Islet precursor cell (in vitro differentiated cells): ENCODE measurements at regions not wholly inside any gene's neighbourhood (a gene's known extent, or its start where the extent isn't known, plus 50 kb on each side); places are given as distances from the start of the nearest gene placed in this dataset.

ENCODE experiments used
- DNase-seq: peaks from one replicate; pipeline ENCODE4 v3.0.0-alpha.2; 2018

- DNase-seq = no peak
Measured at GRCh38 chr3:18812316-18812715, 336.0 kb upstream of the KCNH8 start.

DNA sequence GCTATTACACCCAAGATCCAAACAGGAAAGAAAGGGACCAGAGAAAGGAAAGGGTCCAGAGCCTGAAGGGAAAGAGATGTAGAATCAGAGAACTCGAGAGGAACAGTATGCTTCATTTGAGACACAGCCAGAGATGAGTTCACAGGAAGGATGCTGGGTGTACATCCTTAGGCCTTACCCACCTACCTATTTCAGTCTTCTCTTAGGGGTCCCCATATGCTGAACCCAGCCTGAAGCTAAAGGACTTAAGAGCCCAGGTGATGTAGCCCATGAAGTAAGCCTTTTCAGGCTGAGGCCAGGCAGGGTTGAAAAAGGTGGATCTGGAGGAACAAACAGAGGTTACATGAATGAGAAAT is 338.0 kb upstream of the KCNH8 start:
- DNase-seq = no peak

- DNase-seq = no peak
Measured at GRCh38 chr3:18809640-18810305, 338.5 kb upstream of the KCNH8 start.

DNA sequence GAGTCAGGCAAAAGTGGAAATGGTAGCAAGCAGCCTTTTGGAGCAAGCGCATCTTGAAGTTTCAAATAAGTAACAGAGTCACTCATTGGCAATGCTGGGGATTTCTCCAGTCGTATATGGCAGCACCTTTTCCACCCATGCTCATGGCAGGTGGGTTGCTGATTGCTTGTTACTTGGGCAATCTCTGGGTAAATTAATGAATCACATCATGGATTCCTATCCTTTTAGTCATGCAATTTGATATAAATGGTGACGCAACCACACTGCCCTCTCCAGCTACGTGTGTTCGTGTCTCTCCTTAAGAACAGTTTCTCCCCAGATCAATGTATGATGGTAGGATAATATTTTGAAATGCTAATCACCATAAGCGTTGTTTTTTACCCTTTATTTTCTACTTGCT is 339.9 kb upstream of the KCNH8 start:
- DNase-seq = no peak

GRCh38 chr3:18807593-18807992 is 340.7 kb upstream of the KCNH8 start:
- DNase-seq = no peak

DNA sequence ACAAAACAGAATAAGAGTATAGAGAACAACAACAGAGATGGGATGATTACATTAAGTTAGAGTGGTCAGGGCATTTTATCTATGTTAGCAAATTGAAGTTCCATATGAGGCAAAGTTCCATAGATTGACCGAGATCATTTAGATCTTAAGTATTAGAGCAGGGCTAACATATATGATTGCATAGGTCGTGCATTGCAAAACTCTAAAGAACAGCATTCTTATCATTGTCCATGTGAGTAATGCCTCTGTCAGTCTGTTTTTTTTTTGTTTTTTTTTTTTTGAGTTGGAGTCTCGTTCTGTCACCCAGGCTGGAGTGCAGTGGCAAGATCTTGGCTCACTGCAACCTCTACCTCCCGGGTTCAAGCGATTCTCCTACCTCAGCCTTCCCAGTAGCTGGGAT is 341.7 kb upstream of the KCNH8 start:
- DNase-seq = no peak

DNA sequence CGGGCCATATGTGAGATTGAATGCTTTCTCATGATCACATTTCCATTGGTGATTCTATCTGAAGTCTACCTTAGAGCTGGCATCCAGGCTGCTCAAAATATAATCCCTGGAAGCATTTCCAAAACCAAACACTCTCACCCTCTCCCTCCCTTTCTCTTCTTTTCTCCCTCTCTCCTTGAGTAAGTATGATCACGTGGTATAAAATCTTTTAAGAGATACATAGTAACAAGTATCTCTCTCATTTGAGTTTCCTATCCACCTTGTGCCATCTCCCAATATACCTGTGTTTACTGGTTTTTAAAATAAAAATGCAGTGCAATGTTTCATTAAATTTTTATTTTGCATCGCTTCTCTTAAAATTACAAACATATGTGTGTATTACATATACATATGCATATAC is 350.9 kb upstream of the KCNH8 start:
- DNase-seq = no peak

GRCh38 chr3:18795078-18795477 is 353.2 kb upstream of the KCNH8 start:
- DNase-seq = no peak

DNA sequence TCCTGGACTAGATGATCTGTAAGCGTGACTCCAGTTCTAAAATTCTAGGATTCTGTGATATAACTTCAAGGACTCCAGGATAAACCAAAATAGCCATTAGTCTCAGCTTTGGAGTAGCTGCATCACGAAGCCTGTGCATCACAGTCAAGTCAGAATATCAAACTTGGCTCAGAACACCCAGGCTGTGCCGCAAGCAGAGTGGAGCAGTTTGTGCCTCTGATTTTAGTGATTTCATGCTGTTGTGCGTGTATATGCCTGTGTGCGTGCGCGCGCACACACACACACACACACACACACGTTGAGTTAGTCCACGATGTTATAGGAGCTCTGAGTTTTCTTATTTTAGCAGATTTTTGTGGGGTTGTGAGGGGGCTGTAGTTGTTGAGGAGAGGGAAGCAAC is 356.6 kb upstream of the KCNH8 start:
- DNase-seq = no peak

- no peak for DNase-seq
Measured at GRCh38 chr3:18791182-18791581, 357.1 kb upstream of the KCNH8 start.

DNA sequence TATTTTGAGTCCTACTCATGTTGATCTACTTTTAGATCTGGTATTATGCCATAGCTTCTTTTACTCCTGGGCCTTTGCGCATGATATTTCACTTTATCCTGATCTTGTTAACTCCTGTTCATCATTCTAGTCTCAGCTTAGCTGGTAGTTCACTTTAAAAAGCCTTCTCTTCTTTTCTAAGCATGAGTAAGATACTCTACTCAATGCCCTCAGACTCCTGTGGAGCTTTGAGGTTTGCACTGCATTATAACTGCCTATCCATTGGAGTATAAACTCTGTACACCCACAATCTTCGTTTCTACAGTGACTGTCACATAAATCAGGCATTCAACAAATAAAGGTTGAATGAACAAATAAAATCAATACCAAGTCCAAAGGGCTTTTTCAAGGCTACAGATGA is 357.9 kb upstream of the KCNH8 start:
- no peak for DNase-seq

DNA sequence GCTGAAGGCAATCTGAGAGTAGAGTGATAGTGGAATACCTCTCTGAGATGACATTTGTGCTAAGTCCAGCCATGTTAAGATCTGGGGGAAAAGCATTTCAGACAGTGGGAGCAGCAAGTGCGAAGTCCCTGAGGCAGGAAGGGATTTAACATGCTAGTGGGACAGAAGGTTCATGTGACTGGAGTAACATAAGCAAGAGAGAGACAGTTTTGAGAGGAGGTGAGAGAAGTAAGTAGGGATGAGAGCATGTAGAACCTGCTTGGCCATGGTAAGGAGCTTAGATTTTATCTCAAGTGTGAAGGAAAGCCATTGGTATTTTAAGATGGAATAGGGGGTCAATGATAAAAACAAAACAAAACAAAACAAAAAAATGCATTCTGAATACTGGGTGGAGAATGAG is 358.6 kb upstream of the KCNH8 start:
- no peak for DNase-seq

- no peak for DNase-seq
Measured at GRCh38 chr3:18787441-18787840, 360.9 kb upstream of the KCNH8 start.

GRCh38 chr3:18786650-18787323 is 361.5 kb upstream of the KCNH8 start:
- no peak for DNase-seq

- DNase-seq = no peak
Measured at GRCh38 chr3:18782191-18782590, 357.1 kb upstream of the SATB1 start.

DNA sequence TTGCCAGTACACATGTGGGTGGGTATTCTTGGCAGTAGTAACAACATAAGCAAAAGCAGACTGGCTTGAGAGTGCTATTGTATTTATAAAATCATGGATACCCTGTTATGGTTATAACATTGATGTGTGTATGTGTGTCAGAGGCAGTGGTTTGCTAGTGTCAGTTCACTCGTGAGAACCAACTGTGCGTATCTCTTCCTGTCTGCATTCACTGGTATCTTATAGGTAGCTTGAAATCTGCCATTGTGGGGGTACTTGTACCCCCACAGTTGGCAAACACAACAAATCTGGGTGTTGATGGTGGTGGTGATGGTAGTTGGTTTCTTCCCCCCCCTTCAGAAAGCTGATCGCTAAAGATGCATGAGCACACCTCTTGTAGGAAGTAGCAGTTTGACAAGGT is 355.8 kb upstream of the SATB1 start:
- no peak for DNase-seq

DNA sequence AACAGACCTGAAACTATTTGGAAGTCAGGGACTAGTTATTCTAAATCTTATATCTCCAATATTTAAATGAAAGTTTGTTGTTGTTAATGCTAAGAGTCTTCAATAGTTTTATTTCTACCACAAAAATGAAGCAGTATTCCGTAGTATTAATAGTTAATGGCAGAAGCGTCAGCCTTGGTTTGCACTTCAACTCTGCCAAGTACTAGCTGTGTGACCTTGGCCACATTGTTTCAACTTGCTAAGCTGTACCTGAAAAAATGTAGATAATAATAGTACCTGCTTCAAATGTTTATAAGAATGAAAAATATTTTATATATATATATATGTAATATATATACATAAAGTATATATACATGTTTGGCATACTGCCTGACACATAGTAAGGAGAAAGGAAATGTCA is 354.6 kb upstream of the SATB1 start:
- no peak for DNase-seq

DNA sequence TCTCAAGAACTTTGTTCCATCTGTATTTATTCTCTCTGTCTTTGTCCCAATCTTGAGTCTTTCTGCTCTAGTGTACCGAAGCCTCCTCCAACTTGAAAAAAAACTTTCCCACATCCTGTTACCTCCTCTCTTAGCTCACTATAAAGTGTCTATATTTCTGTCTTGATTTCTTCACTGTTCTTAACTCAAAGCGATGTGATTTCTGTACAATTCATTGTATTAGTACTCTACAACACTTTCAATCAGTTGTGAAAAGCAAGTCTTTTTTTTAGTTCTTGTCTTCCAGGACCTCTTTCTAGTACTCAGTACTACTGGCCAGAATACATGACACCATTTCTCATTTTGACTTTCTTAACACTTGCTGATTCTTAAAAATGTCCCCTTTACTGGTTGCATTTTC is 353.5 kb upstream of the SATB1 start:
- DNase-seq = no peak

GRCh38 chr3:18778094-18778493 is 353.0 kb upstream of the SATB1 start:
- no peak for DNase-seq

DNA sequence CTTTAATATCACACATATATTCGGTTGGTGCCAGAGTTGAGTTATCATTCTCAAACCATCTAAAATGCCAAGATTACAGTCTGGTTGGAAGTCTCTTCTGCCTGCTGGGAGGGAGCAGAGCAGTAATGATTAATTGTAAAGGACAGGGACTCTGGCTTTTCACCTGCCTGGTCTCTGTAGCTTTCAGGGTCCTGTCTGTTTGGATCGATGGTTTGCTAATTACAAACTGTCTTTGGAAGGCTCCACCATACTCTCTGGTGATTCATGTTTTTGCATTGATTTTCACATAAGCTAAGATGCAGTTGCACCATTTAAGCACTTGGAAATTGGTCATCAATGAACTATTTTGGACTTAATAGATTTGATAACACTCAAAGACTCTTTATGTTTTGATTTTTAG is 350.4 kb upstream of the SATB1 start:
- DNase-seq = no peak

DNA sequence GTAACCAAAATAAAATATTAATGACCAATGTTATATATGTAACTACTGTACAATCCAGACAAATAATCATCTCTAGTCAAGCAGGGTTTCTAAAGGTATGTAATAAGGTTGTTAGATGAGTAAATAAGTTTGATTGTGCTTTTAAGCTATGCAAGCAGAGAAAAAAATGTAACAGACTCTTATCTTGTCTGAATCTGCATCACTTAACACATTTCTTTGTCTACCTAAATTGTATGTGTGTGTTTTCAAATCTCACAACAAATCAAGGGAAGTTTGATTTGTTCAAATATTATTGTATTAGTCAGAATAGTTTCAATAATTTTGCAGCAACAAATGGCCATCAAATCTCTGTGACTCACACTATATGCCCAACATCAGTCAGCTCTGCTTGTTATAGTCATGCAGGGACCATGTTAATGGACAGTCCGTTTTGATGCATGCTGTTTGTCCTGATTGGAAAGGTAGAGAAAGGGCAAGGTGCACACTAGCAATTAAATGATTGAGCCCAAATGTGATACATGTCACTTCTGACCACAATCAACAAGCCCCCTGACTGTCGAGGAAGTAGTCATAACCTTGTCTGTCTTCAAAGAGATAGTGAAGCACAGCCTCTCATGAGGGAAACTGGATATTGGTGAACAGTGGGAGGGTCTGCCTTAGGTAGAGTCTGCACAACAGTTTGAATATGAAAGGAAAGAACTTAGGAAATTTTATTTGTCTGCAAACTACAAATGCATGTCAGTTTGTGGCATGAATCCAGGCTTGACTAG is 349.4 kb upstream of the SATB1 start:
- no peak for DNase-seq

- DNase-seq = no peak
Measured at GRCh38 chr3:18772699-18773305, 347.7 kb upstream of the SATB1 start.

- DNase-seq = no peak
Measured at GRCh38 chr3:18771931-18772330, 346.8 kb upstream of the SATB1 start.

- no peak for DNase-seq
Measured at GRCh38 chr3:18770800-18771199, 345.7 kb upstream of the SATB1 start.
